DOHH2 (cell line): ENCODE measurements at regions not wholly inside any gene's neighbourhood (a gene's known extent, or its start where the extent isn't known, plus 50 kb on each side); places are given as distances from the start of the nearest gene placed in this dataset.
"Not testable (repeated sequence)": the region's sequence is repeated elsewhere in the genome, so short reads cannot be mapped to it uniquely, and the experiment has no call there.

Experiments
- H3F3A ChIP-seq: fragments of 200-600 bp; sonication (generic), shearing (Covaris generic); 2 replicates; pipeline ENCODE4 v1.6.0; 2016; ENCODE audit warnings: antibody characterized with exemption, mild to moderate bottlenecking; ENCODE audit not compliant: control insufficient read depth, insufficient read depth
- H3K27ac ChIP-seq: fragments of 200-600 bp; sonication (generic); 2 replicates; pipeline ENCODE4 v1.5.1; 2014; ENCODE audit warnings: low read depth, mild to moderate bottlenecking, low read length, moderate library complexity
- H3K27me3 ChIP-seq: fragments of 200-600 bp; sonication (generic); 2 replicates; pipeline ENCODE4 v1.6.1; 2014; ENCODE audit warnings: mild to moderate bottlenecking, low read length, mixed read lengths; ENCODE audit not compliant: control insufficient read depth
- H3K36me3 ChIP-seq: fragments of 200-600 bp; sonication (generic); 2 replicates; pipeline ENCODE4 v1.6.1; 2014; ENCODE audit warnings: mild to moderate bottlenecking, low read length, moderate library complexity, mixed read lengths; ENCODE audit not compliant: control insufficient read depth
- H3K4me1 ChIP-seq: fragments of 200-600 bp; sonication (generic); 2 replicates; pipeline ENCODE4 v1.6.1; 2014; ENCODE audit warnings: mild to moderate bottlenecking, low read length, mixed read lengths; ENCODE audit not compliant: control insufficient read depth
- H3K4me2 ChIP-seq: fragments of 200-600 bp; sonication (generic); 2 replicates; pipeline ENCODE4 v1.6.0; 2014; ENCODE audit warnings: mild to moderate bottlenecking, low read length, moderate library complexity
- H3K4me3 ChIP-seq: fragments of 200-600 bp; sonication (generic); 2 replicates; pipeline ENCODE4 v1.5.1; 2014; ENCODE audit warnings: mild to moderate bottlenecking, low read length, mixed read lengths
- H3K79me2 ChIP-seq: fragments of 200-600 bp; sonication (generic); 2 replicates; pipeline ENCODE4 v1.6.1; 2014; ENCODE audit warnings: mild to moderate bottlenecking, low read length, mixed read lengths; ENCODE audit not compliant: control insufficient read depth
- H3K9me2 ChIP-seq: fragments of 200-600 bp; sonication (generic); replicated peaks from 2 replicates; pipeline ENCODE4 v1.6.1; 2014; ENCODE audit warnings: mild to moderate bottlenecking, low read length, mixed read lengths; ENCODE audit not compliant: control insufficient read depth
- H3K9me3 ChIP-seq: fragments of 200-600 bp; sonication (generic); 2 replicates; pipeline ENCODE4 v1.6.1; 2014; ENCODE audit warnings: antibody characterized with exemption, low read length, mixed read lengths; ENCODE audit not compliant: control insufficient read depth, insufficient read depth
- H4K20me1 ChIP-seq: fragments of 200-600 bp; sonication (generic); 2 replicates; pipeline ENCODE4 v1.6.0; 2014; ENCODE audit warnings: low read depth, mild to moderate bottlenecking, antibody characterized with exemption, low read length, moderate library complexity; ENCODE audit not compliant: control insufficient read depth, insufficient read depth
- CTCF ChIP-seq: fragments of 200-600 bp; sonication (generic); IDR thresholded peaks from one replicate; pipeline ENCODE4 v1.5.1; 2014; ENCODE audit warnings: antibody characterized with exemption, mild to moderate bottlenecking, low read depth, low read length; ENCODE audit not compliant: poor library complexity, severe bottlenecking
- EZH2phosphoT487 ChIP-seq: fragments of 200-600 bp; sonication (generic); IDR thresholded peaks from 2 replicates; pipeline ENCODE4 v1.6.1; 2017; ENCODE audit warnings: borderline replicate concordance, mild to moderate bottlenecking, antibody characterized with exemption, low read length, moderate library complexity, mixed read lengths

GRCh38 chr18:966759-967576 is 62.3 kb downstream of the ADCYAP1 start:
- no peaks in the 10 kb centered on the region for H4K20me1 ChIP-seq
- no peaks in the 10 kb centered on the region for H3K4me1 ChIP-seq
- no peaks in the 10 kb centered on the region for H3K27me3 ChIP-seq
- no peaks in the 10 kb centered on the region for H3K79me2 ChIP-seq
- TF ChIP-seq EZH2phosphoT487 (no peak), CTCF (no peak)
- no peaks in the 10 kb centered on the region for H3K9me2 ChIP-seq
- H3K4me3 ChIP-seq, result no peak overlapping the region
- H3F3A ChIP-seq, result no peaks in the 10 kb centered on the region
- H3K36me3 ChIP-seq, result no peaks in the 10 kb centered on the region
- H3K27ac ChIP-seq, result no peak overlapping the region
- H3K4me2 ChIP-seq, result no peak overlapping the region
- no peaks in the 10 kb centered on the region for H3K9me3 ChIP-seq

GRCh38 chr18:968910-969309 is 64.2 kb downstream of the ADCYAP1 start:
- not testable (repeated sequence) for H3K4me2 ChIP-seq, H3K9me3 ChIP-seq, H3K4me3 ChIP-seq, H3K79me2 ChIP-seq, H3F3A ChIP-seq, H3K9me2 ChIP-seq, H3K4me1 ChIP-seq, H3K36me3 ChIP-seq, H3K27ac ChIP-seq, H4K20me1 ChIP-seq, H3K27me3 ChIP-seq

GRCh38 chr18:969311-969710 is 64.6 kb downstream of the ADCYAP1 start:
- H3K9me3 ChIP-seq, H3K4me2 ChIP-seq, H3K79me2 ChIP-seq, H3K9me2 ChIP-seq, H3F3A ChIP-seq, H3K4me3 ChIP-seq, H3K27ac ChIP-seq, H4K20me1 ChIP-seq, H3K36me3 ChIP-seq, H3K4me1 ChIP-seq, H3K27me3 ChIP-seq: not testable (repeated sequence)

- H3K9me2 ChIP-seq, H3K27ac ChIP-seq: not testable (repeated sequence)
Measured at GRCh38 chr18:974606-975005, 69.9 kb downstream of the ADCYAP1 start.

GRCh38 chr18:976393-977128 is 71.9 kb downstream of the ADCYAP1 start:
- H3K4me3 ChIP-seq, H3K4me2 ChIP-seq, H3F3A ChIP-seq, H3K36me3 ChIP-seq, H3K9me3 ChIP-seq, H3K4me1 ChIP-seq, H3K9me2 ChIP-seq, H3K27me3 ChIP-seq, H3K27ac ChIP-seq, H3K79me2 ChIP-seq, H4K20me1 ChIP-seq: not testable (repeated sequence)

More at GRCh38 chr18:974606-975005, 69.9 kb downstream of the ADCYAP1 start:
- H3K4me2 ChIP-seq, H3K4me3 ChIP-seq, H3K36me3 ChIP-seq, H4K20me1 ChIP-seq, H3K27me3 ChIP-seq, H3K79me2 ChIP-seq, H3K9me3 ChIP-seq, H3K4me1 ChIP-seq, H3F3A ChIP-seq: not testable (repeated sequence)

- not testable (repeated sequence) for H3K36me3 ChIP-seq, H3F3A ChIP-seq, H3K9me3 ChIP-seq
Measured at GRCh38 chr18:977327-977726, 72.7 kb downstream of the ADCYAP1 start.

GRCh38 chr18:977732-978131 is 73.1 kb downstream of the ADCYAP1 start:
- H3K79me2 ChIP-seq, H3K36me3 ChIP-seq, H3K9me2 ChIP-seq, H3K4me1 ChIP-seq, H3K4me2 ChIP-seq, H3K9me3 ChIP-seq, H3K27me3 ChIP-seq, H4K20me1 ChIP-seq, H3K27ac ChIP-seq, H3F3A ChIP-seq, H3K4me3 ChIP-seq: not testable (repeated sequence)

More at GRCh38 chr18:977327-977726, 72.7 kb downstream of the ADCYAP1 start:
- not testable (repeated sequence) for H3K27ac ChIP-seq, H3K4me1 ChIP-seq, H3K79me2 ChIP-seq, H4K20me1 ChIP-seq, H3K9me2 ChIP-seq, H3K4me2 ChIP-seq, H3K4me3 ChIP-seq, H3K27me3 ChIP-seq
